ENCODE measurements at regions not wholly inside any gene's neighbourhood (a gene's known extent, or its start where the extent isn't known, plus 50 kb on each side); places are given as distances from the start of the nearest gene placed in this dataset.

DNA sequence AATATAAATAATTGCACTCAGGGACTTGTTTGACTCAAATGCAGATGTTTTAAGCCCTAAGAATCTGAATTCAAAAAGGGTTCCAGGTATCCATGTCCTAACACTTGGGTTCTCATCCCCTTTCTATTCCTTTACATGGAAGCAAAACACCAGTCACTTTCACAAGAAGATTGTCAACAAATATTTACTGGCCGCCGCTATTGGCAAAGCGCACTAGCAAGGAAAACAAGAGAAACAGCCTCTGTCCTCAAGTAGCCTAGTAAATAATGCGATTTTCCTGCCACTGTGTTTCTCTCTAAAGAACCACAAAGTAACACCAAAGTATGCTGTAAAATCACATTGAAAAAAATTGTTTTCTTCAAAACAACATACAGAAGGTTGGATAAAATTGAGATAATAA is 66.7 kb upstream of the EZH2 start:
- Histone ChIP-seq H3K27me3 (no peaks in the 10 kb centered on the region), H3K4me3 (no peak overlapping the region), H3K4me1 (no peaks in the 10 kb centered on the region), H3K27ac (no peak overlapping the region), H3K9me3 (no peaks in the 10 kb centered on the region), H3K36me3 (no peaks in the 10 kb centered on the region)
- TF ChIP-seq POLR2A (IDR thresholded peaks at IDR 0.05) = no peak
- TF ChIP-seq, protein P1, sequence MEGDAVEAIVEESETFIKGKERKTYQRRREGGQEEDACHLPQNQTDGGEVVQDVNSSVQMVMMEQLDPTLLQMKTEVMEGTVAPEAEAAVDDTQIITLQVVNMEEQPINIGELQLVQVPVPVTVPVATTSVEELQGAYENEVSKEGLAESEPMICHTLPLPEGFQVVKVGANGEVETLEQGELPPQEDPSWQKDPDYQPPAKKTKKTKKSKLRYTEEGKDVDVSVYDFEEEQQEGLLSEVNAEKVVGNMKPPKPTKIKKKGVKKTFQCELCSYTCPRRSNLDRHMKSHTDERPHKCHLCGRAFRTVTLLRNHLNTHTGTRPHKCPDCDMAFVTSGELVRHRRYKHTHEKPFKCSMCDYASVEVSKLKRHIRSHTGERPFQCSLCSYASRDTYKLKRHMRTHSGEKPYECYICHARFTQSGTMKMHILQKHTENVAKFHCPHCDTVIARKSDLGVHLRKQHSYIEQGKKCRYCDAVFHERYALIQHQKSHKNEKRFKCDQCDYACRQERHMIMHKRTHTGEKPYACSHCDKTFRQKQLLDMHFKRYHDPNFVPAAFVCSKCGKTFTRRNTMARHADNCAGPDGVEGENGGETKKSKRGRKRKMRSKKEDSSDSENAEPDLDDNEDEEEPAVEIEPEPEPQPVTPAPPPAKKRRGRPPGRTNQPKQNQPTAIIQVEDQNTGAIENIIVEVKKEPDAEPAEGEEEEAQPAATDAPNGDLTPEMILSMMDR (IDR thresholded peaks at IDR 0.05) = no peak
- no peak for TF ChIP-seq POLR2AphosphoS5 (IDR thresholded peaks at IDR 0.05)
- TF ChIP-seq EP300 (IDR thresholded peaks at IDR 0.05) = no peak
- WGBS, 2 donors (ENCODE audit: low coverage in 1 of 2) = 91 to 93% methylated on average over 4 of the region's 4 CpGs
- no peak for ATAC-seq

DNA sequence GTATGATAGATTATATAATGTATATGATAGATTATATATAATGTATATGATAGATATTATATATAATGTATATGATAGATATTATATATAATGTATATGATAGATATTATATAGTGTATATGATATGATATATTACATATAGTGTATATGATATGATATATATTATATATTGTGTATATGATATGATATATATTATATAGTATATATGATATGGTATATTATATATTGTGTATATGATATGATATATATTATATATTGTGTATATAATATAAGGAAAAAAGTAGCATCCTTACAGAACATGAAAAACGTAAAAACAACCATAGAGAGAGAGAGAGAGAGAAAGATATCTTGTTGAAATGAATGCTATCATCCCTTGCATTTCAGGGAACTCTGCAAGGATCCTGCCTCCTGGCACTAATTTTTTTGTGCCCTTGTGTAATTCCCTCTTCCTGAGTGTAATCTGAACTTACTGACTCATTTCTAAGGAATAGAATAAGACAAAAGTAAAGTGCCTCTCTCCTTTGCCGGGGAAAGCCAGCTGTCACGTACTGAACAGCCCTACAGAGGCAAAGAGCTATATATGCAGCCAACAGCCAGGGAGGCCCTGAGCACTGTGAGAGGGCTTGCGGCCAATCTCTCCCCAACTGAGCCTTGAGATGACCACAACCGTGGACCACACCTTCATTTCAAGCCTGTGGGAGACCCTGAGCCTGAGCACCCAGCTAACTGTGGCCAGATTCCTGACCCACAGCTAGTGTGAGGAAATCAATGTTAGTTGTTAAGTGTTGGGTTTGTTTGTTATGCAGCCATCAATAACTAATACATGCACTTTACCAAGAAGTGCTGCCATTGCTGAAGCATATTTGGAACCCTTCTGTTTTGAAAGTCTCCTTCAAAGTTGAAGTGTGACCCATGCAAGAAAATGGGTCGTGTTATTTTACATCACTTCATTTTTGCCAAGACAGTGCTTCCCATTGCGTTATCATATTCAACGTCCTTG is 61.1 kb upstream of the EZH2 start:
- Histone ChIP-seq H3K27ac (no peak overlapping the region), H3K9me3 (no peaks in the 10 kb centered on the region), H3K4me1 (peaks cover 0 to 14% (median under 1%) of the 10 kb centered on the region in 3 donors), H3K27me3 (no peaks in the 10 kb centered on the region), H3K4me3 (no peak overlapping the region), H3K36me3 (no peaks in the 10 kb centered on the region)
- ATAC-seq = no peak
- WGBS, 2 donors (ENCODE audit: low coverage in 1 of 2) = 56 to 57% methylated on average over 6 to 7 of the region's 8 CpGs
- TF ChIP-seq EP300 (IDR thresholded peaks at IDR 0.05) (no peak), POLR2A (IDR thresholded peaks at IDR 0.05) (no peak), POLR2AphosphoS5 (IDR thresholded peaks at IDR 0.05) (no peak)
- TF ChIP-seq, protein P1 (IDR thresholded peaks at IDR 0.05) = no peak

DNA sequence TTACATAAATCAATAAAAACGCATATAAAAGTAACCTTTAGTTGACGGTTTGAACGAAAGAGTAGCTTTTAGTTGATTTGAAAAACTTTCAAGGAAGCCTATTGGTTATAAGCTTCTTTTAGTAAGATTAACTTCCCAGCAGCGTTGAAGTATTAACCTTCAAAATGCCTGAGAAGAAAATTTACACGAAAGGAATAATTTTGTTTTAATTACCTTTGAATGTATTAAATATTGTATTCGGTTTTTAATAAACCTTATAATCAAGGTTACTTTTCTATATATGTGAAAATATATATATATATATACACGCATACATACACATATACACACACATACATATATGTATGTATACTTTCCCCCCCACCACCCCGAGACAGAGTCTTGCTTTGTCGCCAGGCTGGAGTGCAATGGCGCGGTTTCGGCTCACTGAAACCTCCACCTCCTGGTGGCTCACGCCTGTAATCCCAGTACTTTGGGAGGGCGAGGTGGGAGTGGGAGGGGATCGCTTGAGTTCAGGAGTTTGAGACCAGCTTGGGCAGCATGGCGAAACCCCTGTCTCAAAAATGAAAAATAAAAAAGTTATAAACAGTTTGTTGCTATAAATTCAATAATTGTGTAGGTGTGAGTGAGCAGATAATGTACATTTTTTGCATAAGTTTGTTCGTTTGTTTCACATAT is 57.6 kb upstream of the EZH2 start:
- Histone ChIP-seq H3K27me3 (no peaks in the 10 kb centered on the region), H3K4me1 (peaks cover 0 to 17% (median 3%) of the 10 kb centered on the region in 3 donors), H3K27ac (peak overlapping the region; percentile 6 to 89 (median 88)), H3K9me3 (no peaks in the 10 kb centered on the region), H3K4me3 (peak overlapping the region; percentile 57 to 80), H3K36me3 (no peaks in the 10 kb centered on the region)
- 12 to 20% methylated on average over 17 of the region's 17 CpGs for WGBS, 2 donors (ENCODE audit: low coverage in 1 of 2)
- peak; percentile 30 for ATAC-seq
- TF ChIP-seq, protein P1 (IDR thresholded peaks at IDR 0.05) = peak; percentile 10 to 50 (median 44)
- no peak for TF ChIP-seq EP300 (IDR thresholded peaks at IDR 0.05)

DNA sequence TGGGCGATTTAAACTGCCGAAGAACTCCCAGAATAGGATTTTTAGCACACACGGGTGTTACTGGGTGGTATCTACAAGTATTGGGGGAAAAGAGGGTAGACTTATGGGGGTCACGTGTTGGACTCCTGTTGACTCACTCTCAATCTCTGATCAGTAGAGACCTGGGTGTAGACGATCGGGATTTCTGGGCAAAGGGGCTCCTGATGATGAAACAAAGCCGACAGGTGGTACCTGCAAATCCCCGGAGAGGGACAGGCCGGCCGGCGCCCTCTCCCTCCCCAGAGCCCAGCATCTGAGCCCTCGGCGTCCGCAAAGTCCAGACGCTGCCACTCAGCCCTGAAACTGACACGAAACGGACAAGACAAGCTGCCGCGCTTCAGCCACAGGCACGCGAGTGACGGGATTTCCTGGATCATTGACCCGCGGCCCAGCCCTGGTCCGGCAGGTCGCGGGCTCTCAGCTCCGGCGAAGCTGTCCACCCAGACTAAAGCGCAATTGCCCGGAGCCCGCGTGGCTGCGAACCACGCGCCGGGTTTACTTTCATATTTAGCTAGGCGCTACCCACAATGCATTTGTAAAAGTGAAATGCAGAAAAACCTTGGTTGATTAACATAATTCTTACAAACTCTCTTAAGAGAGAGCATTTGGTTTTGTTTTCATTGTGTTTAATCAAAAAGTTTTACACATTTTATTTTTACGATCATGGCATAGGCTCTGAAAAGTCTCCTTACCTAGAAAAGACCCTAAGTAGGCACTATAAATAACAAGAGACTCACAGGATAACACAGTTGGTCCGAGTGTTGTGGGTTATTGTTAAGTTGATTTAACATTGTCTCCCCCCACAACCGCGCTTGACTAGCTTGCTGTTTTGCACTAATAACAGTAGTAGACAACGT is 56.9 kb upstream of the EZH2 start:
- no peak for TF ChIP-seq EP300 (IDR thresholded peaks at IDR 0.05)
- TF ChIP-seq POLR2AphosphoS5 (IDR thresholded peaks at IDR 0.05) = peak; percentile 14
- no peak for TF ChIP-seq POLR2A (IDR thresholded peaks at IDR 0.05)
- TF ChIP-seq, protein P1 (IDR thresholded peaks at IDR 0.05) = no peak
- H3K36me3 ChIP-seq = no peaks in the 10 kb centered on the region
- peak overlapping the region; percentile 6 to 89 (median 88) for H3K27ac ChIP-seq
- no peaks in the 10 kb centered on the region for H3K9me3 ChIP-seq
- no peaks in the 10 kb centered on the region for H3K27me3 ChIP-seq
- ATAC-seq = peak; percentile 94
- 2 to 5% methylated on average over 12 to 27 of the region's 43 CpGs for WGBS, 2 donors (ENCODE audit: low coverage in 1 of 2)
- peaks cover 0 to 17% (median 3%) of the 10 kb centered on the region in 3 donors for H3K4me1 ChIP-seq
- peak overlapping the region; percentile 57 to 80 for H3K4me3 ChIP-seq
